HG02870 (cell line): ENCODE measurements at regions not wholly inside any gene's neighbourhood (a gene's known extent, or its start where the extent isn't known, plus 50 kb on each side); places are given as distances from the start of the nearest gene placed in this dataset.
"Not testable (repeated sequence)": the region's sequence is repeated elsewhere in the genome, so short reads cannot be mapped to it uniquely, and the experiment has no call there.

Source experiments
- ATAC-seq: cut with Tn5 transposase; IDR thresholded peaks from one replicate; pipeline ENCODE4 v1.9.1; 2021; ENCODE audit warnings: mild to moderate bottlenecking, moderate library complexity; ENCODE audit not compliant: unreplicated experiment

- not testable (repeated sequence) for ATAC-seq
These were observed 343.3 kb upstream of the PLGLB2 start for GRCh38 chr2:87404411-87405255.

- ATAC-seq, result not testable (repeated sequence)
These were observed 342.2 kb upstream of the PLGLB2 start for GRCh38 chr2:87405531-87406216.

- ATAC-seq, result not testable (repeated sequence)
These were observed 341.3 kb upstream of the PLGLB2 start for GRCh38 chr2:87406406-87407175.

DNA sequence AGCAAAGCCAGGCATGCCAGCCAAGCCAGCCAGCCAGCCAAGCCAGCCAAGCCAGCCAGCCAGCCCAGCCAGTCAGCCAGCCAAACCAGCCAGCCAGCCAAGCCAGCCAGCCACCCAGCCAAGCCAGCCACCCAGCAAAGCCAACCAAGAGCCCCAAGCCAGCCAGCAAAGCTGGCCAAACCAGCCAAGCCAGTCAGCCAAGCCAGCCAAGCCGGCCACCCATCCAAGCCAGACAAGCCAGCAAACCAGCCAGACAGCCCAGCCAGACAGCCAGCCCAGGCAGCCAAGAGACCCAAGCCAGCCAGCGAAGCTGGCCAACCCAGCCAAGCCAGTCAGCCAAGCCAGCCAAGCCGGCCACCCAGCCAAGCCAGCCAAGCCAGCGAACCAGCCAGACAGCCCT is 338.3 kb upstream of the PLGLB2 start:
- ATAC-seq, result not testable (repeated sequence)

DNA sequence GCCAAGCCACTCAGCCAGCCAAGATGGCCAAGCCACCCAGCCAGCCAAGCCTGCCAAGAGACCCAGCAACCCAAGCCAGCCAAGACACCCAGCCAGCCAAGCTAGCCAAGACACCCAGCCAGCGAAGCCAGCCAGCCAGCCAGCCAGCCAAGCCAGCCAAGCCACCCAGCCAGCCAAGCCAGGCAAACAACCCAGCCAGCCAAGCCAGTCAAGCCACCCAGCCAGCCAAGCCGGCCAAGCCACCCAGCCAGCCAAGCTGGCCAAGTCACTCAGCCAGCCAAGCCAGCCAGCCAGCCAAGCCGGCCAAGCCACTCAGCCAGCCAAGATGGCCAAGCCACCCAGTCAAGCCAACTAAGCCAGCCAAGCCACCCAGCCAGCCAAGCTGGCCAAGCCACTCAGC is 337.5 kb upstream of the PLGLB2 start:
- not testable (repeated sequence) for ATAC-seq

DNA sequence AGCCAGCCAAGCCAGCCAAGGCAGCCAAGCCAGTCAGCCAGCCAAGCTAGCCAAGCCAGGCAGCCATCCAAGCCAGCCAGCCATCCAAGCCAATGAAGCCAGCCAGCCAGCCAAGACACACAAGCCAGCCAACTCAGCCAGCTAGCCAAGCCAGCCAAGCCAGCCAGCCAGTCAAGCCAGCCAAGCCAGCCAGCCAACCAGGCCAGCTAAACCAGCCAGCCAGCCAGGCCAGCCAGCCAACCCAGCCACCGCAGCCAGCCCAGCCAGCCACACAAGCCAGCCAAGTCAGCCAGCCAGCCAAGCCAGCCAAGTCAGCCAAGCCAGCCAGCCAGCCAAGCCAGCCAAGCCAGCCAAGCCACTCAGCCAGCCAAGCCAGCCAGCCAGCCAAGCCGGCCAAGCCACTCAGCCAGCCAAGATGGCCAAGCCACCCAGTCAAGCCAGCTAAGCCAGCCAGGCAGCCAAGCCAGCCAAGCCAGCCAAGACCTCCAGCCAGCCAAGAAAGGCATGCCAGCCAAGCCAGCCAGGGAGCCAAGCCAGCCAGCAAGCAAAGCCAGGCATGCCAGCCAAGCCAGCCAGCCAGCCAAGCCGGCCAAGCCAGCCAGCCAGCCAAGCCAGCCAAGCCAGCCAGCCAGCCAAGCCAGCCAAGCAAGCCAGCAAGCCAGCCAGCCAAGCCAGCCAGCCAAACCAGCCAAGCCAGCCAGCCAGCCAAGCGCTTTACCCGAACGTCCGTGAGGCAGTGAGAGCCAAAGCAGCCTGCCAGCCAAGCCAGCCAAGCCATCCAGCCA is 335.7 kb upstream of the PLGLB2 start:
- not testable (repeated sequence) for ATAC-seq

DNA sequence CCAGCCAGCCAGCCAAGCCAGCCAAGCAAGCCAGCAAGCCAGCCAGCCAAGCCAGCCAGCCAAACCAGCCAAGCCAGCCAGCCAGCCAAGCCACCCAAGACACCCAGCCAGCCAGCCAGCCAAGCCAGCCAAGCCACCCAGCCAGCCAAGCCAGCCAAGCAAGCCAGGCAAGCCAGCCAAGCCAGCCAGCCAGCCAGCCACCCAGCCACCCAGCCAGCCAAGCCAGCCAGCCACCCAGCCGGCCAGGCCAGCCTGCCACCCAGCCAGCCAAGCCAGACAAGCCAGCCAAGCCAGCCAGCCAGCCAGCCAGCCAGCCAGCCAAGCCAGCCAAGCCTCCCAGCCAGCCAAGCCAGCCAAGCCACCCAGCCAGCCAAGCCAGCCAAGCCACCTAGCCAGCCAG is 333.6 kb upstream of the PLGLB2 start:
- ATAC-seq, result not testable (repeated sequence)

GRCh38 chr2:87414795-87415570 is 332.9 kb upstream of the PLGLB2 start:
- ATAC-seq, result not testable (repeated sequence)

GRCh38 chr2:87415586-87416265 is 332.2 kb upstream of the PLGLB2 start:
- ATAC-seq, result not testable (repeated sequence)

GRCh38 chr2:87416266-87416592 is 331.7 kb upstream of the PLGLB2 start:
- not testable (repeated sequence) for ATAC-seq

DNA sequence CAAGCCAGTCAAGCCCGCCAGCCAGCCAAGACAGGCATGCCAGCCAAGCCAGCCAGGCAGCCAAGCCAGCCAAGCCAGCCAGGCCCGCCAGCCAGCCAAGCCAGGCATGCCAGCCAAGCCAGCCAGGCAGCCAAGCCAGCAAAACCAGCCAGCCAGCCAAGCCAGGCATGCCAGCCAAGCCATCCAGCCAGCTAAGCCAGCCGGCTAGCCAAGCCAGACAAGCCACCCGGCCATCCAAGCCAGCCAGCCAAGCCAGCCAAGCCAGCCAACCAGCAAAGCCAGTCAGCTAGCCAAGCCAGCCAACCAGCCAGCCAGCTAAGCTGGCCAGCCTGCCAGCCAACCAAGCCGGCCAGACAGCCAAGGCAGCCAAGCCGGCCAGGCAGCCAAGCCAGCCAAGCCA is 330.7 kb upstream of the PLGLB2 start:
- not testable (repeated sequence) for ATAC-seq

DNA sequence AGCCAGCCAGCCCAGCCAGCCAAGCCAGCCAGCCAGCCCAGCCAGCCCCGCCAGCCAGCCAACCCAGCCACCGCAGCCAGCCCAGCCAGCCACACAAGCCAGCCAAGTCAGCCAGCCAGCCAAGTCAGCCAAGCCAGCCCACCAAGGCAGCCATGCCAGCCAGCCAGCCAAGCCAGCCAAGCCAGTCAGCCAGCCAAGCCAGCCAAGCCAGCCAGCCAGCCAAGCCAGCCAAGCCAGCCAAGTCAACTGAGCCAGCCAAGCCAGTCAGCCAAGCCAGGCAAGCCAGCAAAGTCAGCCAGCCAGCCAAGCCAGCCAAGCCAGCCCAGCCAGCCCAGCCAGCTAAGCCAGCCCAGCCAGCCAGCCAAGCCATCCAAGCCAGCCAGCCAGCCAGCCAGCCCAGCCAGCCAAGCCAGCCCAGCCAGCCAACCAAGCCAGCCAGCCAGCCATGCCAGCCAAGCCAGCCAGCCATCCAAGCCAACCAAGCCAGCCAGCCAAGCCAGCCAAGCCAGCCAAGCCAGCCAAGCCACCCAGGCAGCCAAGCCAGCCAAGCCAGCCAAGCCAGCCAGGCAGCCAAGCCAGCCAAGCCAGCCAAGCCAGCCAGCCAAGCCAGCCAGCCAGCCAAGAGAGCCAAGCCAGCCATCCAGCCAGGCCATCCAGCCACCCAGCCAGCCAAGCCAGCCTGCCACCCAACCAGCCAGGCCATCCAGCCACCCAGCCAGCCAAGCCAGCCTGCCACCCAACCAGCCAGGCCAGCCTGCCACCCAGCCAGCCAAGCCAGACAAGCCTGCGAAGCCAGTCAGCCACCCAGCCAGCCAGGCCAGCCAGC is 329.9 kb upstream of the PLGLB2 start:
- not testable (repeated sequence) for ATAC-seq

GRCh38 chr2:87418823-87419822 is 328.8 kb upstream of the PLGLB2 start:
- not testable (repeated sequence) for ATAC-seq

DNA sequence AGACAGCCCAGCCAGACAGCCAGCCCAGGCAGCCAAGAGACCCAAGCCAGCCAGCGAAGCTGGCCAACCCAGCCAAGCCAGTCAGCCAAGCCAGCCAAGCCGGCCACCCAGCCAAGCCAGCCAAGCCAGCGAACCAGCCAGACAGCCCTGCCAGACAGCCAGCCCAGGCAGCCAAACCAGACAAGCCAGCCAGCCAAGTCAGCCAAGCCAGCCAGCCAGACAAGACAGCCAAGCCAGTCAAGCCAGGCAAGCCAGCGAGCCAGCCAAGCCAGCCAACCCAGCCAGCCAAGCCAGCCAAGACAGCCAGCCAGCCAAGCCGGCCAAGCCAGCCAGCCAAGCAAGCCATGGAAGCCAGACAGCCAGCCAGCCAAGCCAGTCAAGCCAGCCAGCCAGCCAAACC is 327.9 kb upstream of the PLGLB2 start:
- ATAC-seq, result not testable (repeated sequence)

DNA sequence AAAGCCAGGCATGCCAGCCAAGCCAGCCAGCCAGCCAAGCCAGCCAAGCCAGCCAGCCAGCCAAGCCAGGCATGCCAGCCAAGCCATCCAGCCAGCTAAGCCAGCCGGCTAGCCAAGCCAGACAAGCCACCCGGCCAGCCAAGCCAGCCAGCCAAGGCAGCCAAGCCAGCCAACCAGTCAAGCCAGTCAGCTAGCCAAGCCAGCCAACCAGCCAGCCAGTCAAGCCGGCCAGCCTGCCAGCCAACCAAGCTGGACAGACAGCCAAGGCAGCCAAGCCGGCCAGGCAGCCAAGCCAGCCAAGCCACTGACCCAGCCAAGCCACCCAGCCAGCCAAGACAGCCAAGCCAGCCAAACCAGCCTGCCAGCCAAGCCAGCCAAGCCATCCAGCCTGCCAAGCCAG is 326.9 kb upstream of the PLGLB2 start:
- not testable (repeated sequence) for ATAC-seq

DNA sequence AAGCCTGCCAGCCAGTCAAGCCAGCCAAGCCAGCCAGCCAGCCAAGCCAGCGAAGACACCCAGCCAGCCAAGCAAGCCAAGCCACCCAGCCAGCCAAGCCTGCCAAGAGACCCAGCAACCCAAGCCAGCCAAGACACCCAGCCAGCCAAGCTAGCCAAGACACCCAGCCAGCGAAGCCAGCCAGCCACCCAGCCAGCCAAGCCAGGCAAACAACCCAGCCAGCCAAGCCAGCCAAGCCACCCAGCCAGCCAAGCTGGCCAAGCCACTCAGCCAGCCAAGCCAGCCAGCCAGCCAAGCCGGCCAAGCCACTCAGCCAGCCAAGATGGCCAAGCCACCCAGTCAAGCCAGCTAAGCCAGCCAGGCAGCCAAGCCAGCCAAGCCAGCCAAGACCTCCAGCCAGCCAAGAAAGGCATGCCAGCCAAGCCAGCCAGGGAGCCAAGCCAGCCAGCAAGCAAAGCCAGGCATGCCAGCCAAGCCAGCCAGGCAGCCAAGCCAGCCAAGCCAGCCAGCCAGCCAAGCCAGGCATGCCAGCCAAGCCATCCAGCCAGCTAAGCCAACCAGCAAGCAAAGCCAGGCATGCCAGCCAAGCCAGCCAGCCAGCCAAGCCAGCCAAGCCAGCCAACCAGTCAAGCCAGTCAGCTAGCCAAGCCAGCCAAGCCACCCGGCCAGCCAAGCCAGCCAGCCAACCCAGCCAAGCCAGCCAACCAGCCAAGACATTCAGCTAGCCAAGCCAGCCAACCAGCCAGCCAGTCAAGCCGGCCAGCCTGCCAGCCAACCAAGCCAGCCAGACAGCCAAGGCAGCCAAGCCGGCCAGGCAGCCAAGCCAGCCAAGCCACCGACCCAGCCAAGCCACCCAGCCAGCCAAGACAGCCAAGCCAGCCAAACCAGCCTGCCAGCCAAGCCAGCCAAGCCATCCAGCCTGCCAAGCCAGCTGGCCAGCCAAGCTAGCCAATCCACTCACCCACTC is 323.8 kb upstream of the PLGLB2 start:
- ATAC-seq, result not testable (repeated sequence)
